ENCODE measurements at regions not wholly inside any gene's neighbourhood (a gene's known extent, or its start where the extent isn't known, plus 50 kb on each side); places are given as distances from the start of the nearest gene placed in this dataset.

DNA sequence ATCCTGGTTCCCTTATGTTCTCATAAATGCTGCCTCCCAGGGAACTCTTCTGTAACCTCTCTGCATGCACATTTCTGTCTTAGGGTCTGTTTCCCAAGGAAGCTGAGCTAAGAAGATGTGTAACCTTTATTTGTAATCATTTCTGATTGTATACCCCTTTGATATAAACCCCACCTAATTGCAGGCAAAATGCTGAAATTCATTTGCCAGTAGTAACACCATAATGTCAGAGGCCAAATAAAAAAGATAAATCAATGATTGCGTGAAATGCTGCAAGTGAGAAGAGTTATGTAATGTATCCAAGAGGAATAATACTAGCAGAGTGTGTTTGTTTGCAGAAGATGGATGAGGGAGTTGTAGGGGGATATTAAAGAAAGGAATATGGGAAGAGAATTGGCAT, 822.6 kb upstream of the GRAMD2B start:
- TF ChIP-seq, protein P1, sequence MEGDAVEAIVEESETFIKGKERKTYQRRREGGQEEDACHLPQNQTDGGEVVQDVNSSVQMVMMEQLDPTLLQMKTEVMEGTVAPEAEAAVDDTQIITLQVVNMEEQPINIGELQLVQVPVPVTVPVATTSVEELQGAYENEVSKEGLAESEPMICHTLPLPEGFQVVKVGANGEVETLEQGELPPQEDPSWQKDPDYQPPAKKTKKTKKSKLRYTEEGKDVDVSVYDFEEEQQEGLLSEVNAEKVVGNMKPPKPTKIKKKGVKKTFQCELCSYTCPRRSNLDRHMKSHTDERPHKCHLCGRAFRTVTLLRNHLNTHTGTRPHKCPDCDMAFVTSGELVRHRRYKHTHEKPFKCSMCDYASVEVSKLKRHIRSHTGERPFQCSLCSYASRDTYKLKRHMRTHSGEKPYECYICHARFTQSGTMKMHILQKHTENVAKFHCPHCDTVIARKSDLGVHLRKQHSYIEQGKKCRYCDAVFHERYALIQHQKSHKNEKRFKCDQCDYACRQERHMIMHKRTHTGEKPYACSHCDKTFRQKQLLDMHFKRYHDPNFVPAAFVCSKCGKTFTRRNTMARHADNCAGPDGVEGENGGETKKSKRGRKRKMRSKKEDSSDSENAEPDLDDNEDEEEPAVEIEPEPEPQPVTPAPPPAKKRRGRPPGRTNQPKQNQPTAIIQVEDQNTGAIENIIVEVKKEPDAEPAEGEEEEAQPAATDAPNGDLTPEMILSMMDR (IDR thresholded peaks at IDR 0.05), result no peak
- TF ChIP-seq POLR2A (IDR thresholded peaks at IDR 0.05), result no peak

Measured in lower leg skin (tissue), 3 donors.